ENCODE measurements at regions not wholly inside any gene's neighbourhood (a gene's known extent, or its start where the extent isn't known, plus 50 kb on each side); places are given as distances from the start of the nearest gene placed in this dataset.

- DNase-seq, result peak in 2 of 3 donors; percentile 16 to 22
Measured at GRCh38 chr2:206368484-206368883, 74.8 kb upstream of the ADAM23 start.

GRCh38 chr2:206368933-206369569 is 74.3 kb upstream of the ADAM23 start:
- peak in 2 of 3 donors; percentile 3 to 9 for DNase-seq

- no peak for DNase-seq
Measured at GRCh38 chr2:206375956-206376355, 67.4 kb upstream of the ADAM23 start.

GRCh38 chr2:206378835-206379234 is 64.5 kb upstream of the ADAM23 start:
- DNase-seq, result peak; percentile 22 to 49 (median 44)

GRCh38 chr2:206379266-206379665 is 64.1 kb upstream of the ADAM23 start:
- DNase-seq, result peak; percentile 61 to 78 (median 68)

GRCh38 chr2:206379886-206380285 is 63.4 kb upstream of the ADAM23 start:
- peak in 2 of 3 donors; percentile 3 to 16 for DNase-seq

- DNase-seq, result no peak
Measured at GRCh38 chr2:206381881-206382280, 61.5 kb upstream of the ADAM23 start.

- no peak for DNase-seq
Measured at GRCh38 chr2:206383669-206384068, 59.7 kb upstream of the ADAM23 start.

- DNase-seq, result no peak
Measured at GRCh38 chr2:206387808-206388207, 55.5 kb upstream of the ADAM23 start.

- no peak for DNase-seq
Measured at GRCh38 chr2:206388698-206389097, 54.6 kb upstream of the ADAM23 start.

GRCh38 chr2:206389164-206389563 is 54.2 kb upstream of the ADAM23 start:
- DNase-seq, result no peak

- DNase-seq, result no peak
Measured at GRCh38 chr2:206390181-206390580, 53.2 kb upstream of the ADAM23 start.

GRCh38 chr2:206392118-206392517 is 51.2 kb upstream of the ADAM23 start:
- no peak for DNase-seq
